H1 (cell line): ENCODE measurements at regions not wholly inside any gene's neighbourhood (a gene's known extent, or its start where the extent isn't known, plus 50 kb on each side); places are given as distances from the start of the nearest gene placed in this dataset.

Source experiments
- CTCF ChIA-PET: fragments of 300-600 bp; sonication (Branson Sonifier 250); formaldehyde crosslinking; loops from one replicate; lab custom pipeline; 2021; ENCODE audit not compliant: partially characterized antibody; lab: Charles Lee
- POLR2A ChIA-PET: fragments of 300-600 bp; sonication (Branson Sonifier 250); formaldehyde crosslinking; loops from one replicate; lab custom pipeline; 2021; ENCODE audit warnings: inconsistent platforms; ENCODE audit not compliant: partially characterized antibody; lab: Charles Lee
- DNase-seq, 2 experiments: peaks; one replicate each; pipeline versions ENCODE4 v3.0.0 to v3.0.0-alpha.2; 2010 to 2022; ENCODE audit warnings: low spot score in 2 of 2, low read depth in 1 of 2, mixed read lengths in 1 of 2
- FAIRE-seq: peaks from 2 replicates; lab custom pipeline; 2011; peaks lifted over from hg19 to GRCh38; lab: Jason Lieb, UNC
- H2AFZ ChIP-seq: 2 replicates; pipeline ENCODE4 v1.8.1; 2012; ENCODE audit warnings: low read length, inconsistent platforms
- H2AK5ac ChIP-seq: 2 replicates; pipeline ENCODE4 v1.6.1; 2013; ENCODE audit warnings: low read depth, low read length
- H2BK120ac ChIP-seq: replicated peaks from 2 replicates; pipeline ENCODE3; 2013; ENCODE audit warnings: low read depth, low read length, inconsistent platforms
- H2BK12ac ChIP-seq: 2 replicates; pipeline ENCODE4 v1.6.1; 2013; ENCODE audit warnings: low read depth, low read length
- H2BK15ac ChIP-seq: 2 replicates; pipeline ENCODE4 v1.6.1; 2013; ENCODE audit warnings: low read length
- H2BK20ac ChIP-seq: 2 replicates; pipeline ENCODE4 v1.6.1; 2013; ENCODE audit warnings: low read length
- H2BK5ac ChIP-seq: 2 replicates; pipeline ENCODE4 v1.6.1; 2013; ENCODE audit warnings: low read depth, low read length
- H3K14ac ChIP-seq: 2 replicates; pipeline ENCODE4 v1.6.1; 2013; ENCODE audit warnings: inconsistent platforms; ENCODE audit not compliant: insufficient read length
- H3K18ac ChIP-seq: 2 replicates; pipeline ENCODE4 v1.6.1; 2013; ENCODE audit warnings: low read length; ENCODE audit errors: extremely low read depth
- H3K23ac ChIP-seq: 2 replicates; pipeline ENCODE4 v1.6.1; 2013; ENCODE audit warnings: inconsistent platforms; ENCODE audit not compliant: insufficient read length
- H3K23me2 ChIP-seq: 2 replicates; pipeline ENCODE4 v1.6.1; 2013; ENCODE audit warnings: low read depth, low read length
- H3K27ac ChIP-seq: 2 replicates; pipeline ENCODE4 v1.6.1; 2011; ENCODE audit warnings: low read depth, low read length, inconsistent platforms
- H3K27me3 ChIP-seq, 4 experiments: replicated peaks in 1 of 4; 1 replicate in 1 of 4; 2 replicates in 3 of 4; pipeline versions ENCODE4 v1.6.1 to v1.8.1; 2011 to 2013; ENCODE audit warnings: low read length in 3 of 4, mild to moderate bottlenecking in 3 of 4, inconsistent platforms in 2 of 4, mixed read lengths in 2 of 4, moderate library complexity in 1 of 4; ENCODE audit not compliant: control insufficient read depth in 3 of 4, insufficient read depth in 3 of 4; ENCODE audit errors: extremely low read depth in 1 of 4
- H3K36me3 ChIP-seq, 4 experiments: 2 replicates each; pipeline versions ENCODE4 v1.6.1 to v1.8.1; 2011 to 2013; ENCODE audit warnings: mild to moderate bottlenecking in 4 of 4, low read length in 3 of 4, moderate library complexity in 2 of 4, control low read depth in 1 of 4, inconsistent platforms in 1 of 4; ENCODE audit not compliant: insufficient read depth in 4 of 4, control insufficient read depth in 2 of 4
- H3K4ac ChIP-seq: replicated peaks from 2 replicates; pipeline ENCODE3; 2013; ENCODE audit warnings: low read length, low read depth, mixed read lengths, inconsistent platforms; ENCODE audit not compliant: insufficient read length
- H3K4me1 ChIP-seq, 4 experiments: replicated peaks in 1 of 4; 1 replicate in 1 of 4; 2 replicates in 3 of 4; pipeline versions ENCODE4 v1.6.1 to v1.8.1; 2011 to 2013; ENCODE audit warnings: low read length in 3 of 4, inconsistent platforms in 2 of 4, mixed read lengths in 1 of 4; ENCODE audit not compliant: insufficient read depth in 4 of 4, control insufficient read depth in 3 of 4
- H3K4me2 ChIP-seq, 2 experiments: 2 replicates each; pipeline versions ENCODE4 v1.6.1 to v1.8.1; 2011 to 2013; ENCODE audit warnings: low read depth in 2 of 2, low read length in 2 of 2, control low read depth in 1 of 2, inconsistent platforms in 1 of 2, mild to moderate bottlenecking in 1 of 2; ENCODE audit not compliant: insufficient read depth in 1 of 2
- H3K4me3 ChIP-seq, 4 experiments: fragments of 200-600, 300-600 bp in 1 of 4; sonication (generic), shearing (Covaris generic), sonication (Bioruptor Twin) in 1 of 4; 2 replicates each; pipeline versions ENCODE4 v1.5.1 to v1.8.1; 2011 to 2016; ENCODE audit warnings: low read length in 4 of 4, low read depth in 3 of 4, control low read depth in 2 of 4, inconsistent platforms in 2 of 4, mild to moderate bottlenecking in 2 of 4, mixed read lengths in 1 of 4, moderate library complexity in 1 of 4; ENCODE audit not compliant: insufficient read depth in 2 of 4; ENCODE audit errors: extremely low read depth in 1 of 4
- H3K56ac ChIP-seq: replicated peaks from 2 replicates; pipeline ENCODE3; 2013; ENCODE audit warnings: low read depth, mild to moderate bottlenecking, mixed read lengths, low read length, inconsistent platforms; ENCODE audit not compliant: insufficient read length
- H3K79me1 ChIP-seq: 2 replicates; pipeline ENCODE4 v1.6.1; 2013; ENCODE audit warnings: low read depth, low read length, control low read depth
- H3K79me2 ChIP-seq, 2 experiments: 2 replicates each; pipeline versions ENCODE4 v1.6.1 to v1.8.1; 2012 to 2013; ENCODE audit warnings: low read length in 2 of 2, mild to moderate bottlenecking in 2 of 2, inconsistent platforms in 1 of 2; ENCODE audit not compliant: insufficient read depth in 2 of 2, control insufficient read depth in 1 of 2
- H3K9ac ChIP-seq, 4 experiments: replicated peaks in 1 of 4; 1 replicate in 1 of 4; 2 replicates in 3 of 4; pipeline versions ENCODE4 v1.6.1 to v1.8.1; 2011 to 2013; ENCODE audit warnings: low read depth in 3 of 4, low read length in 3 of 4, control low read depth in 2 of 4, mild to moderate bottlenecking in 2 of 4, moderate library complexity in 2 of 4, inconsistent platforms in 1 of 4; ENCODE audit errors: extremely low read depth in 1 of 4
- H3K9me3 ChIP-seq, 2 experiments: 2 replicates each; pipeline versions ENCODE4 v1.6.1 to v1.8.1; 2012 to 2013; ENCODE audit warnings: mild to moderate bottlenecking in 2 of 2, moderate library complexity in 2 of 2, control low read depth in 1 of 2, inconsistent platforms in 1 of 2, low read depth in 1 of 2, low read length in 1 of 2, mixed read lengths in 1 of 2; ENCODE audit not compliant: insufficient read depth in 2 of 2
- H4K20me1 ChIP-seq, 2 experiments: replicated peaks in 1 of 2; 2 replicates each; pipeline versions ENCODE3 to v1.8.1; 2011 to 2013; ENCODE audit warnings: inconsistent platforms in 2 of 2, low read length in 2 of 2, mild to moderate bottlenecking in 1 of 2; ENCODE audit not compliant: insufficient read depth in 2 of 2, control insufficient read depth in 1 of 2
- H4K5ac ChIP-seq: 2 replicates; pipeline ENCODE4 v1.6.1; 2013; ENCODE audit warnings: low read length, low read depth, mixed read lengths, inconsistent platforms; ENCODE audit not compliant: insufficient read length
- H4K8ac ChIP-seq: 2 replicates; pipeline ENCODE4 v1.8.0; 2013; ENCODE audit warnings: mild to moderate bottlenecking, moderate library complexity, low read length, inconsistent platforms; ENCODE audit not compliant: insufficient read depth; ENCODE audit errors: extremely low read depth
- H4K91ac ChIP-seq: replicated peaks from 2 replicates; pipeline ENCODE3; 2013; ENCODE audit warnings: low read length, mixed read lengths, inconsistent platforms; ENCODE audit not compliant: insufficient read length
- CEBPB ChIP-seq: IDR thresholded peaks from 2 replicates; pipeline ENCODE4 v1.6.1; 2012; ENCODE audit warnings: low read depth, low read length
- EZH2 ChIP-seq: fragments of 200-600 bp; sonication (generic); IDR thresholded peaks from 2 replicates; pipeline ENCODE4 v1.7.1; 2012; ENCODE audit warnings: low read depth, mild to moderate bottlenecking, moderate library complexity, low read length, inconsistent platforms; ENCODE audit not compliant: severe bottlenecking
- WGBS, 2 experiments: shearing (Covaris generic) in 1 of 2; methylation state at CpG; one replicate each; pipeline versions ENCODE4 v1.1.6 to v1.1.7; 2013 to 2015; ENCODE audit warnings: low lambda C conversion rate in 2 of 2, mixed read lengths in 2 of 2, inconsistent platforms in 1 of 2, low coverage in 1 of 2, missing lambda C conversion rate in 1 of 2; ENCODE audit not compliant: insufficient replicate concordance in 2 of 2, insufficient coverage in 1 of 2, insufficient read length in 1 of 2; ENCODE audit errors: extremely low coverage in 1 of 2, missing lambda C conversion rate in 1 of 2; 5-methylcytosine and 5-hydroxymethylcytosine counted together

DNA sequence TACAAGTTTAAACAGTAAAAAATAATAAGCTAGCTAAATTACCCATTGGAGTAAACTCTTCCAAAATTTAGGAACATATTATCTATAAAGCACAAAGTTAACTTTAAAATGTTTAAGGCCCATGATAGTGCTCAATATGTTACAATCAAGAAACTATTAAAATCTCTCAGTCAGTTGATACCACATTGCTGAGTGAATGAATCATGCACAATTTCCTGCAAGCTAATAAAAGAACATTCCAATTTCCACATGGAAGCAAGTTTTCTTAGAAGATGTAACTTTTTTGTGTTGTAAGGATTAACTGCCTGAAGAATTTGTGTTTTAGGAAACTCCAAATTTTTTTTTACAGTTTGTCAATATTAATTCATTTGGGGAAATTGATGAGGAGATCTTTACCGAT, 666.6 kb downstream of the SLITRK1 start:
- Histone ChIP-seq H3K18ac (no peak overlapping the region), H4K91ac (no peak overlapping the region), H3K9me3 (no peaks in the 10 kb centered on the region), H3K4me3 (no peak overlapping the region), H3K79me1 (no peaks in the 10 kb centered on the region), H3K23ac (no peak overlapping the region), H2BK5ac (no peak overlapping the region), H3K27ac (no peak overlapping the region), H2AFZ (no peak overlapping the region), H3K27me3 (no peaks in the 10 kb centered on the region; a peak in 1 of 7 replicates), H4K20me1 (no peaks in the 10 kb centered on the region), H2BK15ac (no peak overlapping the region), H2BK120ac (no peak overlapping the region), H3K14ac (no peak overlapping the region), H3K79me2 (no peaks in the 10 kb centered on the region), H4K8ac (no peak overlapping the region), H2AK5ac (no peak overlapping the region), H3K56ac (no peak overlapping the region), H4K5ac (no peak overlapping the region), H3K9ac (no peak overlapping the region), H3K4me1 (no peaks in the 10 kb centered on the region; a peak in 1 of 7 replicates), H2BK20ac (no peak overlapping the region), H3K36me3 (no peaks in the 10 kb centered on the region), H3K4ac (no peak overlapping the region), H3K23me2 (no peaks in the 10 kb centered on the region), H2BK12ac (no peak overlapping the region), H3K4me2 (no peak overlapping the region)
- ChIA-PET CTCF (no interaction called here), POLR2A (no interaction called here)
- TF ChIP-seq CEBPB (no peak), EZH2 (no peak)
- DNase-seq, result no peak
- FAIRE-seq, result no peak
- WGBS, 2 experiments, result 93% methylated on average over 1 of the region's 1 CpG; no CpG with 5 or more reads in 1 of the 2 experiments
